HG03520 (cell line): ENCODE measurements at regions not wholly inside any gene's neighbourhood (a gene's known extent, or its start where the extent isn't known, plus 50 kb on each side); places are given as distances from the start of the nearest gene placed in this dataset.

ENCODE experiments used
- ATAC-seq: cut with Tn5 transposase; IDR thresholded peaks from one replicate; pipeline ENCODE4 v1.9.1; 2021; ENCODE audit warnings: mild to moderate bottlenecking, moderate library complexity; ENCODE audit not compliant: unreplicated experiment

GRCh38 chr16:63230421-63231040, 1194.3 kb upstream of the CDH8 start:
- no peak for ATAC-seq

GRCh38 chr16:63228259-63228658, 1192.0 kb upstream of the CDH8 start:
- ATAC-seq, result no peak

- ATAC-seq, result no peak
These were observed 1187.6 kb upstream of the CDH8 start for GRCh38 chr16:63223851-63224250.

- ATAC-seq, result no peak
These were observed 1180.6 kb upstream of the CDH8 start for GRCh38 chr16:63216696-63217423.

GRCh38 chr16:63201851-63202250, 1165.6 kb upstream of the CDH8 start:
- no peak for ATAC-seq

GRCh38 chr16:63200940-63201339, 1164.7 kb upstream of the CDH8 start:
- ATAC-seq, result no peak

GRCh38 chr16:63195336-63195735, 1159.1 kb upstream of the CDH8 start:
- no peak for ATAC-seq

GRCh38 chr16:63192980-63193379, 1156.7 kb upstream of the CDH8 start:
- no peak for ATAC-seq

GRCh38 chr16:63188086-63188771, 1152.0 kb upstream of the CDH8 start:
- no peak for ATAC-seq

- ATAC-seq, result no peak
These were observed 1151.4 kb upstream of the CDH8 start for GRCh38 chr16:63187638-63188037.

GRCh38 chr16:63185235-63185780, 1149.1 kb upstream of the CDH8 start:
- ATAC-seq, result no peak

GRCh38 chr16:63183743-63184142, 1147.5 kb upstream of the CDH8 start:
- no peak for ATAC-seq

GRCh38 chr16:63175313-63175712, 1139.1 kb upstream of the CDH8 start:
- ATAC-seq, result no peak

- no peak for ATAC-seq
These were observed 1138.6 kb upstream of the CDH8 start for GRCh38 chr16:63174801-63175200.

- no peak for ATAC-seq
These were observed 1135.3 kb upstream of the CDH8 start for GRCh38 chr16:63171545-63171944.

GRCh38 chr16:63169100-63169499, 1132.9 kb upstream of the CDH8 start:
- ATAC-seq, result no peak

GRCh38 chr16:63157818-63158217, 1121.6 kb upstream of the CDH8 start:
- no peak for ATAC-seq

- ATAC-seq, result no peak
These were observed 1110.0 kb upstream of the CDH8 start for GRCh38 chr16:63146251-63146650.

GRCh38 chr16:63145411-63145810, 1109.2 kb upstream of the CDH8 start:
- ATAC-seq, result no peak

GRCh38 chr16:63135069-63135468, 1098.8 kb upstream of the CDH8 start:
- no peak for ATAC-seq

GRCh38 chr16:63131503-63131902, 1095.3 kb upstream of the CDH8 start:
- ATAC-seq, result no peak

- ATAC-seq, result no peak
These were observed 1094.7 kb upstream of the CDH8 start for GRCh38 chr16:63130942-63131341.
